Right lobe of liver (tissue), 6 donors: ENCODE measurements at regions not wholly inside any gene's neighbourhood (a gene's known extent, or its start where the extent isn't known, plus 50 kb on each side); places are given as distances from the start of the nearest gene placed in this dataset.

ENCODE experiments used
- ATAC-seq, 4 donors: fragments of 200-7000 bp; cut with Tn5 transposase; one replicate each; pipeline ENCODE4 v1.9.1; 2020; ENCODE audit warnings: mild to moderate bottlenecking in 4 of 4, moderate library complexity in 4 of 4
- DNase-seq, 3 donors: peaks; one replicate each; pipeline ENCODE4 v3.0.0-alpha.2; 2020
- H3K27ac ChIP-seq, 3 donors: fragments of 200-600 bp; one replicate each; pipeline ENCODE4 v1.8.0; 2022
- H3K27me3 ChIP-seq, 2 donors: fragments of 200-600 bp; one replicate each; pipeline ENCODE4 v1.8.0; 2022
- H3K36me3 ChIP-seq, 4 donors: fragments of 200-600 bp; sonication (generic) in 1 of 4; one replicate each; pipeline versions ENCODE4 v1.5.1 to v1.8.0; 2017 to 2022; ENCODE audit warnings: control low read depth in 1 of 4
- H3K4me1 ChIP-seq, 4 donors: fragments of 200-600 bp; sonication (generic) in 1 of 4; one replicate each; pipeline versions ENCODE4 v1.5.1 to v1.8.0; 2017 to 2022; ENCODE audit warnings: control low read depth in 1 of 4
- H3K4me3 ChIP-seq, 3 donors: fragments of 200-600 bp; one replicate each; pipeline ENCODE4 v1.8.0; 2022
- H3K9me3 ChIP-seq, 4 donors: fragments of 200-600 bp; sonication (generic) in 1 of 4; one replicate each; pipeline versions ENCODE4 v1.5.1 to v1.8.0; 2017 to 2022; ENCODE audit warnings: control low read depth in 1 of 4
- POLR2A ChIP-seq: fragments of 450-650 bp; IDR thresholded peaks from one replicate; pipeline ENCODE4 v1.6.1; 2017; ENCODE audit warnings: antibody characterized with exemption, mild to moderate bottlenecking
- WGBS: methylation state at CpG from one replicate; pipeline ENCODE4 v1.1.6; 2018; ENCODE audit warnings: low coverage, low lambda C conversion rate; ENCODE audit not compliant: insufficient coverage; ENCODE audit errors: missing lambda C conversion rate; 5-methylcytosine and 5-hydroxymethylcytosine counted together
- intact Hi-C, 2 donors: fragments of 100-400 bp; cut with DNase I; formaldehyde crosslinking; loops; one replicate each; pipeline versions ENCODE4 v1.11.2 to v1.14.1; 2022
- TF ChIP-seq, protein P1 (sequence below), 4 donors: fragments of 200-600 bp in 3 of 4; fragments of 450-650 bp in 1 of 4; IDR thresholded peaks; one replicate each; pipeline versions ENCODE4 v1.5.1 to v1.8.0; 2016 to 2022; ENCODE audit warnings: antibody characterized with exemption in 4 of 4, mild to moderate bottlenecking in 2 of 4
- donor health status: DM: no; HTN: yes; CAD: no.
- donor health status: DM: no; HTN: no; CAD: no.
- donor health status: DM: no; HTN: no; CAD: no.
- donor health status: DM: no; HTN: yes; CAD: no.
- donor health status: DM: no; HTN: yes; CAD: no.

DNA sequence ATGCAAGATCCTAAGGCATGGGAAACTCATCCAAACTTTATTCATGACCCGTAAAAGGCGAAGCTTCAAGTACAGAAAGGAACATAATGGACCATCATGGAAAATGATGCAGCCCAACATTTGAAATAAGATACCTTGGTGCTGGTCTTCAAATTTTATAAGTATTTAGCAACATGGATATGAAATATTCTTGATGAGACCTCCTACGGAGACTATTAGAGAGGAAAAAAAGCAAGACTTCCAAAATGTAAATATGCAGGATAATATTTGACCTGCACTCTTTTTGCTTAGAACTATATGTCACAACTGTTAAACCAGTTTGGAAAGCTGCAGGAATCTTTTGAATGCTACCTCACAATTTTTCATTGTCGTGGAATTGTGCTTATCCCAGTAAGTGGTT lies 168.8 kb upstream of the ARID2 start:
- no peak overlapping the region for H3K27ac ChIP-seq
- intact Hi-C loops = no loop called here
- ATAC-seq = no peak
- TF ChIP-seq, protein P1, sequence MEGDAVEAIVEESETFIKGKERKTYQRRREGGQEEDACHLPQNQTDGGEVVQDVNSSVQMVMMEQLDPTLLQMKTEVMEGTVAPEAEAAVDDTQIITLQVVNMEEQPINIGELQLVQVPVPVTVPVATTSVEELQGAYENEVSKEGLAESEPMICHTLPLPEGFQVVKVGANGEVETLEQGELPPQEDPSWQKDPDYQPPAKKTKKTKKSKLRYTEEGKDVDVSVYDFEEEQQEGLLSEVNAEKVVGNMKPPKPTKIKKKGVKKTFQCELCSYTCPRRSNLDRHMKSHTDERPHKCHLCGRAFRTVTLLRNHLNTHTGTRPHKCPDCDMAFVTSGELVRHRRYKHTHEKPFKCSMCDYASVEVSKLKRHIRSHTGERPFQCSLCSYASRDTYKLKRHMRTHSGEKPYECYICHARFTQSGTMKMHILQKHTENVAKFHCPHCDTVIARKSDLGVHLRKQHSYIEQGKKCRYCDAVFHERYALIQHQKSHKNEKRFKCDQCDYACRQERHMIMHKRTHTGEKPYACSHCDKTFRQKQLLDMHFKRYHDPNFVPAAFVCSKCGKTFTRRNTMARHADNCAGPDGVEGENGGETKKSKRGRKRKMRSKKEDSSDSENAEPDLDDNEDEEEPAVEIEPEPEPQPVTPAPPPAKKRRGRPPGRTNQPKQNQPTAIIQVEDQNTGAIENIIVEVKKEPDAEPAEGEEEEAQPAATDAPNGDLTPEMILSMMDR (IDR thresholded peaks at IDR 0.05) = no peak
- no peak for TF ChIP-seq POLR2A
- no peaks in the 10 kb centered on the region for H3K9me3 ChIP-seq
- H3K27me3 ChIP-seq = no peaks in the 10 kb centered on the region
- peaks cover 0 to under 1% (median 0%) of the 10 kb centered on the region in 4 donors for H3K4me1 ChIP-seq
- H3K36me3 ChIP-seq = no peaks in the 10 kb centered on the region
- H3K4me3 ChIP-seq = no peak overlapping the region
- no peak for DNase-seq
- 80% methylated on average over 4 of the region's 4 CpGs for WGBS

DNA sequence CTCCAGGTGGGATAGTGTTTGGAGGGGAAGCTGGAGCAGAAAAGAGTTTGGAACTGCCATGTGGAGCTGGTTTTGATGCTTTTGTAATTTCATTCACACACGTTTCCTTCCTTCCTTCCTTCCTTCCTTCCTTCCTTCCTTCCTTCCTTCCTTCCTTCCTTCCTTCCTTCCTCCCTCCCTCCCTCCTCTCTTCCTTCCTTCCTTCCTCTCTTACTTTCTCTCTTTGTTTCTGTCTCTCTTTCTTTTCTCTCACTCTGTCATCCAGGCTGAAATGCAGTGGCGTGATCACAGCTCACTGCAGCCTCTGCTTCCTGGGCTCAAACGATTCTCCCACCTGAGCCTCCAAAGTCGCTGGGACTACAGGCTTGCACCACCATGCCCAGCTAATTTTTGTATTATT lies 168.0 kb upstream of the ARID2 start:
- Histone ChIP-seq H3K9me3 (no peaks in the 10 kb centered on the region), H3K4me3 (no peak overlapping the region), H3K4me1 (peaks cover 0 to 7% (median 0%) of the 10 kb centered on the region in 4 donors), H3K27ac (no peak overlapping the region), H3K27me3 (no peaks in the 10 kb centered on the region), H3K36me3 (no peaks in the 10 kb centered on the region)
- no peak for DNase-seq
- no peak for ATAC-seq
- intact Hi-C loops = no loop called here
- TF ChIP-seq, protein P1 (IDR thresholded peaks at IDR 0.05) = no peak
- TF ChIP-seq POLR2A = no peak
- WGBS = 79% methylated on average over 4 of the region's 4 CpGs

DNA sequence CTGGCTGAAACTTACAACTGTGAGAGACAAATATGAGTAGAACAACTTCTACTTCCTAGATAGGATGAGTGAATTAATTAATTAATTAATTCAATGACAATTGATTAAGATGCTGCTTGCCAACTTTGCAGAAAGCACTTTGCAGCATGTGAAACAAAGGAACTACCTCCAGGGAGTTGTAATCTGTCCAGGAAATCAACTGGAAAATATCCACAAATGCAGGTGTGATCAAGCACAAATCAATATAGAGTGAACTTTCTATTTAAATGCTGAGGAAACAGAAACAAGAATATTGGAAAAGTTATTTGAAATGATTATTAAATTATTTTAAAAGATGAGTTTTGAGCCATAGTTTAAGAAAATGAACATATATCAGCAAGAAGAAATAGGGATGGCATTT lies 163.9 kb upstream of the ARID2 start:
- no peaks in the 10 kb centered on the region for H3K9me3 ChIP-seq
- H3K27me3 ChIP-seq = no peaks in the 10 kb centered on the region
- ATAC-seq (peak in 2 of 4 donors; percentile 38 to 43), DNase-seq (no peak)
- no peak overlapping the region for H3K27ac ChIP-seq
- H3K4me3 ChIP-seq = no peak overlapping the region
- no peaks in the 10 kb centered on the region for H3K36me3 ChIP-seq
- TF ChIP-seq POLR2A = no peak
- TF ChIP-seq, protein P1 (IDR thresholded peaks at IDR 0.05) = no peak
- intact Hi-C loops = no loop called here
- peaks cover 0 to 7% (median 0%) of the 10 kb centered on the region in 4 donors for H3K4me1 ChIP-seq

DNA sequence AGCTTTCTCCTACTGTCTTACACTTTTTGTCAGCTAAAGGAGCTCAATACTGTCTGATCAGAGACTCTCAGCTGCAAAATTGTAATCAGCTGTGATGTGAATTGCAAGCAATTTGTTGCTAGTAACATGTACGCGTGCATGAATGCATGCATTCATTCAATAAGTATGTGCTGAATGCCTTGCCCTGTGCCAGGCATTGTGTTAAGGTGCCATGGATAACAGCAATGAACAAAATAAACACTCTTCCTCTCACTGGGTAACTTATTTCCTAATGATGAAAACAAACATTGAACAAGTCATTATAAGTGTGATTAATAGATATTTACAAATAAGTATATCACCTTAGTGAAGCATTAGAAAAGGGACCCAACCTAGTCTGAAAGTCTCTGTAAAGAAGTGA lies 163.2 kb upstream of the ARID2 start:
- no peak for ATAC-seq
- Histone ChIP-seq H3K9me3 (no peaks in the 10 kb centered on the region), H3K27me3 (no peaks in the 10 kb centered on the region), H3K4me1 (peaks cover 0 to 7% (median 0%) of the 10 kb centered on the region in 4 donors), H3K4me3 (no peak overlapping the region), H3K36me3 (no peaks in the 10 kb centered on the region), H3K27ac (no peak overlapping the region)
- 89% methylated on average over 2 of the region's 2 CpGs for WGBS
- TF ChIP-seq POLR2A = no peak
- TF ChIP-seq, protein P1 (IDR thresholded peaks at IDR 0.05) = no peak
- intact Hi-C loops = no loop called here
- no peak for DNase-seq

DNA sequence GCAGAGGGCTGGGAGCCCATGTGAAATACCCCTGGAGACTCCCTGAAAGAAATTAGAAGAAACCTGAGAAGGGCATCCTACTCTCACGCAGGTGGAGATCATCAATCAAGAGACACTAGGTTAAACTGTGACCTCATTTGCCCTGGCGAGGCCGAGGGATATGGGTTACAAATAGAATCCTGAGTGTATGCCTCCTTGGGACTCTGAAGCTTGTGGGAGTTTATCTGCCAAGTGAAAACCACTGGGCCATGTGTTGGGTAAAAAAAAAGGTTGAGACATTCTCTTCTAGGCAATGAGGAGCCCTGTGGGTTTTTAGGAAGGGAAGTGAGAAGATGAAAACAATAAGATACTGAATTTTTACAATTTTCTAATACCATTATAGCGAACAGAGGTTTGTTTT lies 160.7 kb upstream of the ARID2 start:
- Histone ChIP-seq H3K4me3 (no peak overlapping the region), H3K27ac (no peak overlapping the region), H3K27me3 (no peaks in the 10 kb centered on the region), H3K36me3 (no peaks in the 10 kb centered on the region), H3K9me3 (no peaks in the 10 kb centered on the region), H3K4me1 (peaks cover 0 to 7% (median 0%) of the 10 kb centered on the region in 4 donors)
- TF ChIP-seq, protein P1 (IDR thresholded peaks at IDR 0.05) = no peak
- TF ChIP-seq POLR2A = no peak
- WGBS = 66% methylated on average over 4 of the region's 4 CpGs
- intact Hi-C loops = no loop called here
- no peak for ATAC-seq
- DNase-seq = no peak
